Kidney (tissue), 13 donors: ENCODE measurements at regions not wholly inside any gene's neighbourhood (a gene's known extent, or its start where the extent isn't known, plus 50 kb on each side); places are given as distances from the start of the nearest gene placed in this dataset.

Experiments used
- DNase-seq, 5 donors: peaks; one replicate each; pipeline ENCODE4 v3.0.0-alpha.2; 2013 to 2020
- FAIRE-seq: peaks from 2 replicates; lab custom pipeline; 2012; peaks lifted over from hg19 to GRCh38; lab: Jason Lieb, UNC
- H3K27ac ChIP-seq, 2 donors: one replicate each; pipeline ENCODE4 v1.7.0; 2013; ENCODE audit warnings: low read depth in 2 of 2, low read length in 2 of 2, inconsistent platforms in 1 of 2
- H3K27me3 ChIP-seq: one replicate; pipeline ENCODE4 v1.7.1; 2013; ENCODE audit warnings: low read length, inconsistent platforms; ENCODE audit not compliant: control insufficient read depth, insufficient read depth
- H3K36me3 ChIP-seq, 3 donors: one replicate each; pipeline versions ENCODE4 v1.7.0 to v1.7.1; 2013; ENCODE audit warnings: low read length in 3 of 3, control low read depth in 1 of 3, inconsistent platforms in 1 of 3; ENCODE audit not compliant: insufficient read depth in 3 of 3, control insufficient read depth in 2 of 3
- H3K4me1 ChIP-seq, 3 donors: one replicate each; pipeline versions ENCODE4 v1.7.0 to v1.7.1; 2013; ENCODE audit warnings: low read length in 3 of 3, inconsistent platforms in 1 of 3, low read depth in 1 of 3; ENCODE audit not compliant: control insufficient read depth in 2 of 3, insufficient read depth in 2 of 3
- H3K4me3 ChIP-seq, 3 donors: one replicate each; pipeline versions ENCODE4 v1.7.0 to v1.8.1; 2013; ENCODE audit warnings: low read length in 3 of 3, control low read depth in 1 of 3, inconsistent platforms in 1 of 3
- H3K9ac ChIP-seq, 3 donors: one replicate each; pipeline versions ENCODE4 v1.7.0 to v1.7.1; 2013; ENCODE audit warnings: low read length in 3 of 3, control low read depth in 1 of 3, inconsistent platforms in 1 of 3
- H3K9me3 ChIP-seq, 3 donors: one replicate each; pipeline versions ENCODE4 v1.7.0 to v1.7.1; 2013; ENCODE audit warnings: low read length in 3 of 3, control low read depth in 1 of 3, inconsistent platforms in 1 of 3; ENCODE audit not compliant: control insufficient read depth in 2 of 3, insufficient read depth in 1 of 3
- intact Hi-C: fragments of 100-400 bp; cut with DNase I; formaldehyde crosslinking; loops from one replicate; pipeline ENCODE4 v1.11.1; 2022
- TF ChIP-seq, protein P1 (sequence below): IDR thresholded peaks from 3 replicates; pipeline ENCODE4 v1.5.1; 2012; ENCODE audit warnings: mild to moderate bottlenecking, moderate library complexity, borderline replicate concordance; ENCODE audit not compliant: insufficient read depth; ENCODE audit errors: extremely low read depth
- donor health status: control.
- donor health status: control.
- donor health status: control.
- donor health status: control.
- donor health status: control.
- donor health status: DM: yes; HTN: yes; CAD: no.
- donor health status: Normal renal cell carcinoma (clear cell type).

GRCh38 chr10:76778914-76779795 is 858.5 kb downstream of the KCNMA1 start:
- H3K27me3 ChIP-seq, result no peaks in the 10 kb centered on the region
- intact Hi-C loops, result no loop called here
- H3K9ac ChIP-seq, result no peak overlapping the region
- no peak overlapping the region for H3K4me3 ChIP-seq
- H3K36me3 ChIP-seq, result no peaks in the 10 kb centered on the region
- no peak for FAIRE-seq
- H3K4me1 ChIP-seq, result no peaks in the 10 kb centered on the region
- no peak overlapping the region for H3K27ac ChIP-seq
- TF ChIP-seq, protein P1, sequence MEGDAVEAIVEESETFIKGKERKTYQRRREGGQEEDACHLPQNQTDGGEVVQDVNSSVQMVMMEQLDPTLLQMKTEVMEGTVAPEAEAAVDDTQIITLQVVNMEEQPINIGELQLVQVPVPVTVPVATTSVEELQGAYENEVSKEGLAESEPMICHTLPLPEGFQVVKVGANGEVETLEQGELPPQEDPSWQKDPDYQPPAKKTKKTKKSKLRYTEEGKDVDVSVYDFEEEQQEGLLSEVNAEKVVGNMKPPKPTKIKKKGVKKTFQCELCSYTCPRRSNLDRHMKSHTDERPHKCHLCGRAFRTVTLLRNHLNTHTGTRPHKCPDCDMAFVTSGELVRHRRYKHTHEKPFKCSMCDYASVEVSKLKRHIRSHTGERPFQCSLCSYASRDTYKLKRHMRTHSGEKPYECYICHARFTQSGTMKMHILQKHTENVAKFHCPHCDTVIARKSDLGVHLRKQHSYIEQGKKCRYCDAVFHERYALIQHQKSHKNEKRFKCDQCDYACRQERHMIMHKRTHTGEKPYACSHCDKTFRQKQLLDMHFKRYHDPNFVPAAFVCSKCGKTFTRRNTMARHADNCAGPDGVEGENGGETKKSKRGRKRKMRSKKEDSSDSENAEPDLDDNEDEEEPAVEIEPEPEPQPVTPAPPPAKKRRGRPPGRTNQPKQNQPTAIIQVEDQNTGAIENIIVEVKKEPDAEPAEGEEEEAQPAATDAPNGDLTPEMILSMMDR, result no peak
- H3K9me3 ChIP-seq, result peaks cover 0 to 2% (median 0%) of the 10 kb centered on the region in 3 donors
- peak in 2 of 5 donors; percentile 24 to 31 for DNase-seq

DNA sequence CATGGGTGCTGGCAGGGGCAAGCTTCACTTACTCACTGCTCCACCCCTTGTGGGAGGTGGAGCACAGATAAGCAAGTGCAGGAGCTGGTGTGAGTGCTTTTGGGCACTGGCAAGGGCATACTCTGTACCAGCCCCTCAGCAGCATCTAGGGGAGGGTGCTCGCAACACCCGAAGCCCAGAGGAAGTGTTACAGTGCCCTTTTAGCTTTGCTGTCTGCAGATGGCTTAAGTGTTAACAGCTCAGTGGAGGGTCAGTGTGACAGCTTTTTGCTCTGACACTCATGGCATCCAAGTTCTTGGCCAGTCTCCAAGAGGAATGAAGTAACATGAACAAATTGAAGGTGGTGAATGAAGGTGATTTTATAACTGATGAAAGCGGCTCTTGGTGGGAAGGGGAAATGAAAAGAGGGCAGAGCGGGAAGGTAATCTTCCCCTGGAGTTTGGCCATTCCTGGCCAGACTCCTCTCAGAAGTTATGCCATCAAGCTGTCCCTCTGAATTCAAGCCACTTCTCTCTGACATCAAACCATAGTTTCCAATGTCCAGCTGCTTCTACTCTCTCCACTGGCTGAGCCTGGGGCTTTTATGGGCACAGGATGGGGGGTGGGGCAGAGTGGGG is 862.5 kb downstream of the KCNMA1 start:
- Histone ChIP-seq H3K9ac (no peak overlapping the region), H3K27ac (no peak overlapping the region), H3K27me3 (no peaks in the 10 kb centered on the region), H3K36me3 (no peaks in the 10 kb centered on the region), H3K9me3 (no peaks in the 10 kb centered on the region), H3K4me3 (no peak overlapping the region), H3K4me1 (no peaks in the 10 kb centered on the region)
- TF ChIP-seq, protein P1, result no peak
- no peak for DNase-seq
- FAIRE-seq, result no peak
- intact Hi-C loops, result no loop called here

DNA sequence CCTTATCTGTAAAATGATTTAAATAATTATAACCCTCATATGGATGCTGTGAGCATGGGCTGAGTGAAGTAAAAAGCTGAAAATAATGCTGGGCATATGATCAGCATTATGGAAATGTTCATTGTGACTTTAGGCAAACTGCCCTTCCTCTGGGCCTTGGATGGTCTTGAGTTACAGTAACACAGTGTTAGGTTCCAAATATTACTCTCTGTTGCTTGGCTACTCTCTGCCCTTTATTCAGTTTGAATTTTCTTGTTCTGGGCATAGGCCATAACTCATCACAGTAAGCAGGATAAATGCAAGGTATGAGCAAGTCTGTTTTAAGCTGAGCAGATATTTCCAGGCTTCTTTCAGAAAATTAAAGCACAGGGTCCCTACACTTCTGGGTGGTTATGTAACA is 868.0 kb downstream of the KCNMA1 start:
- Histone ChIP-seq H3K36me3 (no peaks in the 10 kb centered on the region), H3K4me1 (no peaks in the 10 kb centered on the region), H3K9ac (no peak overlapping the region), H3K9me3 (no peaks in the 10 kb centered on the region), H3K27me3 (no peaks in the 10 kb centered on the region), H3K27ac (no peak overlapping the region), H3K4me3 (no peak overlapping the region)
- intact Hi-C loops, result no loop called here
- FAIRE-seq (no peak), DNase-seq (no peak)
- TF ChIP-seq, protein P1, result no peak
